ENCODE measurements at regions not wholly inside any gene's neighbourhood (a gene's known extent, or its start where the extent isn't known, plus 50 kb on each side); places are given as distances from the start of the nearest gene placed in this dataset.
"Not testable (repeated sequence)": the region's sequence is repeated elsewhere in the genome, so short reads cannot be mapped to it uniquely, and the experiment has no call there.

DNA sequence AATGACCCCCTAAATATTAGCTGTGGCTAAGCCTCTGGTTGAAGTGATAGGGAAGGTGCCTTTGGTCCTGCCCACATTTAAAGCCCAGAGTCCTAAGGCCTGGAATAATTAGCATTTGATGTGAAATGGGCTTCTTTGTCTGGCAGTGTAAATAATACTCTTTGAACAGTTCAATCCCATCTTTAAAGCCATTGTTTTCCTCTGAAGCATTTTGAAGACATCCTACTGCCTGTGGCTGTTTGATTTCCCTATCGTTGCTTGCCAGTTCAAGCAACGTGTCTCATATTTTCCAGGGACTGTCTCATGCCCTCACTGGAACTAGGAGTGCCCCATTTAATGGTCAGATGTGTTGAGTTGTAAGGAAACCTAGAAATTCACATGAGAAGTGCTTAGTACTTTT is 89.3 kb upstream of the BTN3A2 start:
- H3K4me1 ChIP-seq (ENCODE audit: low read depth, poor library complexity, severe bottlenecking) = peaks cover 13% of the 10 kb centered on the region
- H3K27ac ChIP-seq = no peak overlapping the region; the same call in 1 of the 2 replicates
- H3K79me2 ChIP-seq (ENCODE audit: insufficient read depth, low read depth) = peaks cover 5% of the 10 kb centered on the region; the same call in 1 of the 2 replicates
- H3K4me3 ChIP-seq (IDR thresholded peaks at IDR 0.05; ENCODE audit: insufficient read depth, low read depth, low read length) = no peak overlapping the region
- H2AFZ ChIP-seq (ENCODE audit: low read depth) = no peak overlapping the region
- no peaks in the 10 kb centered on the region for H3K27me3 ChIP-seq (ENCODE audit: insufficient read depth, low read depth)
- H3K36me3 ChIP-seq (ENCODE audit: insufficient read depth) = no peaks in the 10 kb centered on the region
- no peak overlapping the region for H3K9ac ChIP-seq
- no peaks in the 10 kb centered on the region for H4K20me1 ChIP-seq (ENCODE audit: insufficient read depth)
- H3K4me2 ChIP-seq = no peak overlapping the region; the same call in 1 of the 2 replicates
- TF ChIP-seq, protein P1, sequence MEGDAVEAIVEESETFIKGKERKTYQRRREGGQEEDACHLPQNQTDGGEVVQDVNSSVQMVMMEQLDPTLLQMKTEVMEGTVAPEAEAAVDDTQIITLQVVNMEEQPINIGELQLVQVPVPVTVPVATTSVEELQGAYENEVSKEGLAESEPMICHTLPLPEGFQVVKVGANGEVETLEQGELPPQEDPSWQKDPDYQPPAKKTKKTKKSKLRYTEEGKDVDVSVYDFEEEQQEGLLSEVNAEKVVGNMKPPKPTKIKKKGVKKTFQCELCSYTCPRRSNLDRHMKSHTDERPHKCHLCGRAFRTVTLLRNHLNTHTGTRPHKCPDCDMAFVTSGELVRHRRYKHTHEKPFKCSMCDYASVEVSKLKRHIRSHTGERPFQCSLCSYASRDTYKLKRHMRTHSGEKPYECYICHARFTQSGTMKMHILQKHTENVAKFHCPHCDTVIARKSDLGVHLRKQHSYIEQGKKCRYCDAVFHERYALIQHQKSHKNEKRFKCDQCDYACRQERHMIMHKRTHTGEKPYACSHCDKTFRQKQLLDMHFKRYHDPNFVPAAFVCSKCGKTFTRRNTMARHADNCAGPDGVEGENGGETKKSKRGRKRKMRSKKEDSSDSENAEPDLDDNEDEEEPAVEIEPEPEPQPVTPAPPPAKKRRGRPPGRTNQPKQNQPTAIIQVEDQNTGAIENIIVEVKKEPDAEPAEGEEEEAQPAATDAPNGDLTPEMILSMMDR (conservative IDR thresholded peaks at IDR 0.05; ENCODE audit: low read depth, low read length) = no peak

GRCh38 chr6:26276841-26277648 is 88.0 kb upstream of the BTN3A2 start:
- H3K27ac ChIP-seq = no peak overlapping the region
- no peaks in the 10 kb centered on the region for H3K79me2 ChIP-seq (ENCODE audit: insufficient read depth, low read depth)
- no peak overlapping the region for H3K4me3 ChIP-seq (IDR thresholded peaks at IDR 0.05; ENCODE audit: insufficient read depth, low read depth, low read length)
- no peaks in the 10 kb centered on the region for H3K27me3 ChIP-seq (ENCODE audit: insufficient read depth, low read depth)
- H4K20me1 ChIP-seq (ENCODE audit: insufficient read depth) = no peaks in the 10 kb centered on the region
- peaks cover 22% of the 10 kb centered on the region for H3K4me1 ChIP-seq (ENCODE audit: low read depth, poor library complexity, severe bottlenecking)
- no peak overlapping the region for H3K4me2 ChIP-seq
- H3K9ac ChIP-seq = no peak overlapping the region
- H3K36me3 ChIP-seq (ENCODE audit: insufficient read depth) = no peaks in the 10 kb centered on the region
- TF ChIP-seq, protein P1 (conservative IDR thresholded peaks at IDR 0.05; ENCODE audit: low read depth, low read length) = no peak
- no peak overlapping the region for H2AFZ ChIP-seq (ENCODE audit: low read depth)

- TF ChIP-seq, protein P1 (conservative IDR thresholded peaks at IDR 0.05; ENCODE audit: low read depth, low read length) = no peak
- Histone ChIP-seq H3K27ac (no peak overlapping the region), H3K4me2 (no peak overlapping the region), H3K27me3 (ENCODE audit: insufficient read depth, low read depth) (no peaks in the 10 kb centered on the region), H3K9ac (no peak overlapping the region), H3K4me1 (ENCODE audit: low read depth, poor library complexity, severe bottlenecking) (peaks cover 37% of the 10 kb centered on the region), H3K36me3 (ENCODE audit: insufficient read depth) (no peaks in the 10 kb centered on the region), H4K20me1 (ENCODE audit: insufficient read depth) (no peaks in the 10 kb centered on the region), H3K79me2 (ENCODE audit: insufficient read depth, low read depth) (peaks cover 11% of the 10 kb centered on the region; the same call in 1 of the 2 replicates), H2AFZ (ENCODE audit: low read depth) (no peak overlapping the region), H3K4me3 (IDR thresholded peaks at IDR 0.05; ENCODE audit: insufficient read depth, low read depth, low read length) (no peak overlapping the region)
Measured at GRCh38 chr6:26278536-26278935, 86.5 kb upstream of the BTN3A2 start.

DNA sequence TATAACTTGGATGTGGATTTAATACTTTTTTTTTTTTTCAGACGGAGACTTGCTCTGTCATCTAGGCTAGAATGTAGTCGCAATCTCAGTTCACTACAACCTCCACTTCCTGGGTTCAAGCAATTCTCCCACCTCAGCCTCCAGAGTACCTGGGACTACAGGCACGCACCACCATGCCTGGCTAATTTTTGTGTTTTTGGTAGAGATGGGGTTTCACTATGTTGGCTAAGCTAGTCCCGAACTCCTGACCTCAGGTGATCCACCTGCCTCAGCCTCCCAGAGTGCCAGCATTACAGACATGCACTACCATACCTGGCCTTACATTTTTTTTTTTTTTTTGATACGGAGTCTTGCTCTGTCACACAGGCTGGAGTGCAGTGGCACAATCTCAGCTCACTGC is 85.6 kb upstream of the BTN3A2 start:
- H3K4me1 ChIP-seq (ENCODE audit: low read depth, poor library complexity, severe bottlenecking) = peaks cover 38% of the 10 kb centered on the region
- H4K20me1 ChIP-seq (ENCODE audit: insufficient read depth) = not testable (repeated sequence)

GRCh38 chr6:26280407-26280806 is 84.6 kb upstream of the BTN3A2 start:
- Histone ChIP-seq H3K4me1 (ENCODE audit: low read depth, poor library complexity, severe bottlenecking) (peaks cover 28% of the 10 kb centered on the region), H3K79me2 (ENCODE audit: insufficient read depth, low read depth) (peaks cover 26% of the 10 kb centered on the region; the same call in 1 of the 2 replicates), H3K27me3 (ENCODE audit: insufficient read depth, low read depth) (no peaks in the 10 kb centered on the region), H4K20me1 (ENCODE audit: insufficient read depth) (no peaks in the 10 kb centered on the region), H3K4me3 (IDR thresholded peaks at IDR 0.05; ENCODE audit: insufficient read depth, low read depth, low read length) (no peak overlapping the region), H2AFZ (ENCODE audit: low read depth) (no peak overlapping the region), H3K36me3 (ENCODE audit: insufficient read depth) (no peaks in the 10 kb centered on the region), H3K4me2 (no peak overlapping the region), H3K9ac (no peak overlapping the region), H3K27ac (no peak overlapping the region)
- TF ChIP-seq, protein P1 (conservative IDR thresholded peaks at IDR 0.05; ENCODE audit: low read depth, low read length) = no peak

More for the DNA sequence above, 85.6 kb upstream of the BTN3A2 start:
- H3K9ac ChIP-seq; H3K4me3 ChIP-seq (IDR thresholded peaks at IDR 0.05; ENCODE audit: insufficient read depth, low read depth, low read length); H3K27ac ChIP-seq; H2AFZ ChIP-seq (ENCODE audit: low read depth); H3K4me2 ChIP-seq; H3K36me3 ChIP-seq (ENCODE audit: insufficient read depth); H3K27me3 ChIP-seq (ENCODE audit: insufficient read depth, low read depth): not testable (repeated sequence)
- peaks cover 20% of the 10 kb centered on the region; the same call in 1 of the 2 replicates for H3K79me2 ChIP-seq (ENCODE audit: insufficient read depth, low read depth)
